Right atrium auricular region (tissue), 2 donors: ENCODE measurements at regions not wholly inside any gene's neighbourhood (a gene's known extent, or its start where the extent isn't known, plus 50 kb on each side); places are given as distances from the start of the nearest gene placed in this dataset.

Experiments used
- DNase-seq: peaks from one replicate; pipeline ENCODE4 v3.0.0-alpha.2; 2019; ENCODE audit warnings: low spot score
- H3K27ac ChIP-seq, 2 donors: fragments of 200-600 bp; sonication (generic); 1 replicate in 1 of 2; 2 replicates in 1 of 2; pipeline ENCODE4 v1.5.1; 2016 to 2019
- H3K27me3 ChIP-seq, 2 donors: fragments of 200-600 bp; sonication (generic); one replicate each; pipeline versions ENCODE4 v1.5.1 to v1.6.0; 2017 to 2019
- H3K36me3 ChIP-seq: fragments of 200-600 bp; sonication (generic); one replicate; pipeline ENCODE4 v1.5.1; 2016
- H3K4me1 ChIP-seq, 2 donors: fragments of 200-600 bp; sonication (generic); one replicate each; pipeline versions ENCODE4 v1.5.1 to v1.6.0; 2017 to 2019
- H3K4me3 ChIP-seq, 2 donors: fragments of 200-600 bp; sonication (generic); 1 replicate in 1 of 2; 2 replicates in 1 of 2; pipeline ENCODE4 v1.5.1; 2017 to 2019; ENCODE audit warnings: mild to moderate bottlenecking in 1 of 2, moderate library complexity in 1 of 2
- H3K9me3 ChIP-seq, 2 donors: fragments of 200-600 bp; sonication (generic); one replicate each; pipeline ENCODE4 v1.5.1; 2019
- CTCF ChIP-seq, 2 donors: fragments of 200-600 bp; sonication (generic); IDR thresholded peaks; one replicate each; pipeline ENCODE4 v1.5.1; 2019; ENCODE audit warnings: antibody characterized with exemption in 2 of 2

- Histone ChIP-seq H3K9me3 (no peaks in the 10 kb centered on the region), H3K27ac (no peak overlapping the region), H3K36me3 (no peaks in the 10 kb centered on the region), H3K4me1 (no peaks in the 10 kb centered on the region), H3K4me3 (no peak overlapping the region), H3K27me3 (no peaks in the 10 kb centered on the region)
- no peak for TF ChIP-seq CTCF (IDR thresholded peaks at IDR 0.05)
- no peak for DNase-seq
These were observed 699.7 kb upstream of the ID4 start for GRCh38 chr6:19137505-19137904.

- H3K36me3 ChIP-seq: no peaks in the 10 kb centered on the region
- no peak for DNase-seq
- H3K27ac ChIP-seq: no peak overlapping the region
These were observed 694.9 kb upstream of the ID4 start for GRCh38 chr6:19142275-19142674.

GRCh38 chr6:19150307-19150706 lies 686.9 kb upstream of the ID4 start:
- Histone ChIP-seq H3K4me1 (peaks cover 0 to 5% of the 10 kb centered on the region in 2 donors), H3K27me3 (no peaks in the 10 kb centered on the region), H3K9me3 (no peaks in the 10 kb centered on the region), H3K36me3 (no peaks in the 10 kb centered on the region), H3K27ac (no peak overlapping the region), H3K4me3 (no peak overlapping the region)
- no peak for TF ChIP-seq CTCF (IDR thresholded peaks at IDR 0.05)
- DNase-seq: no peak

More at GRCh38 chr6:19142275-19142674, 694.9 kb upstream of the ID4 start:
- Histone ChIP-seq H3K9me3 (no peaks in the 10 kb centered on the region), H3K4me3 (no peak overlapping the region), H3K4me1 (no peaks in the 10 kb centered on the region), H3K27me3 (no peaks in the 10 kb centered on the region)
- TF ChIP-seq CTCF (IDR thresholded peaks at IDR 0.05): no peak

- no peaks in the 10 kb centered on the region for H3K9me3 ChIP-seq
- peaks cover 0 to 5% of the 10 kb centered on the region in 2 donors for H3K4me1 ChIP-seq
- H3K27ac ChIP-seq: peak overlapping the region; percentile 4 to 56
- peak; percentile 60 for DNase-seq
- H3K4me3 ChIP-seq: no peak overlapping the region
- no peaks in the 10 kb centered on the region for H3K27me3 ChIP-seq
- no peak for TF ChIP-seq CTCF (IDR thresholded peaks at IDR 0.05)
- no peaks in the 10 kb centered on the region for H3K36me3 ChIP-seq
These were observed 683.7 kb upstream of the ID4 start for GRCh38 chr6:19153270-19153980.

- peaks cover 0 to 5% of the 10 kb centered on the region in 2 donors for H3K4me1 ChIP-seq
- no peak overlapping the region for H3K4me3 ChIP-seq
- no peaks in the 10 kb centered on the region for H3K27me3 ChIP-seq
- no peaks in the 10 kb centered on the region for H3K36me3 ChIP-seq
- no peaks in the 10 kb centered on the region for H3K9me3 ChIP-seq
- peak overlapping the region; percentile 4 to 56 for H3K27ac ChIP-seq
- no peak for DNase-seq
- TF ChIP-seq CTCF (IDR thresholded peaks at IDR 0.05): no peak
These were observed 683.2 kb upstream of the ID4 start for GRCh38 chr6:19153981-19154295.

- Histone ChIP-seq H3K36me3 (no peaks in the 10 kb centered on the region), H3K27me3 (no peaks in the 10 kb centered on the region), H3K9me3 (no peaks in the 10 kb centered on the region), H3K4me3 (no peak overlapping the region), H3K27ac (no peak overlapping the region), H3K4me1 (peaks cover 0 to 15% of the 10 kb centered on the region in 2 donors)
- DNase-seq: no peak
- TF ChIP-seq CTCF (IDR thresholded peaks at IDR 0.05): no peak
These were observed 680.7 kb upstream of the ID4 start for GRCh38 chr6:19156443-19156842.
